Liver (tissue), 8 donors: ENCODE measurements at regions not wholly inside any gene's neighbourhood (a gene's known extent, or its start where the extent isn't known, plus 50 kb on each side); places are given as distances from the start of the nearest gene placed in this dataset.

Source experiments
- DNase-seq: peaks from one replicate; pipeline ENCODE4 v3.0.0-alpha.2; 2017; ENCODE audit warnings: low spot score
- H3K27ac ChIP-seq, 2 donors: one replicate each; pipeline ENCODE4 v1.7.0; 2013; ENCODE audit warnings: inconsistent platforms in 2 of 2, low read length in 2 of 2, control low read depth in 1 of 2, low read depth in 1 of 2, mild to moderate bottlenecking in 1 of 2
- H3K27me3 ChIP-seq, 4 donors: one replicate each; pipeline versions ENCODE4 v1.6.1 to v1.7.0; 2013; ENCODE audit warnings: low read length in 3 of 4, inconsistent platforms in 1 of 4, mild to moderate bottlenecking in 1 of 4, moderate library complexity in 1 of 4; ENCODE audit not compliant: control insufficient read depth in 4 of 4, insufficient read depth in 4 of 4
- H3K36me3 ChIP-seq, 4 donors: one replicate each; pipeline versions ENCODE4 v1.6.1 to v1.7.0; 2013; ENCODE audit warnings: low read length in 3 of 4, mild to moderate bottlenecking in 3 of 4, low read depth in 1 of 4, moderate library complexity in 1 of 4; ENCODE audit not compliant: control insufficient read depth in 4 of 4, insufficient read depth in 3 of 4
- H3K4me1 ChIP-seq, 4 donors: one replicate each; pipeline versions ENCODE4 v1.6.1 to v1.7.0; 2013; ENCODE audit warnings: low read length in 3 of 4, mild to moderate bottlenecking in 3 of 4, moderate library complexity in 1 of 4; ENCODE audit not compliant: control insufficient read depth in 4 of 4, insufficient read depth in 4 of 4
- H3K4me3 ChIP-seq, 3 donors: one replicate each; pipeline versions ENCODE4 v1.6.1 to v1.7.0; 2013; ENCODE audit warnings: low read length in 3 of 3, control low read depth in 1 of 3, low read depth in 1 of 3, mild to moderate bottlenecking in 1 of 3
- H3K9ac ChIP-seq, 2 donors: one replicate each; pipeline ENCODE4 v1.7.0; 2013; ENCODE audit warnings: low read length in 2 of 2, mild to moderate bottlenecking in 2 of 2, moderate library complexity in 2 of 2, control low read depth in 1 of 2, low read depth in 1 of 2
- H3K9me3 ChIP-seq, 4 donors: one replicate each; pipeline versions ENCODE4 v1.6.1 to v1.7.0; 2013; ENCODE audit warnings: low read length in 3 of 4; ENCODE audit not compliant: control insufficient read depth in 4 of 4
- EGR1 ChIP-seq, 2 donors: IDR thresholded peaks; 2 replicates each; pipeline ENCODE4 v1.6.1; 2016 to 2018; ENCODE audit warnings: antibody characterized with exemption in 2 of 2, low read depth in 2 of 2
- FOXA1 ChIP-seq: IDR thresholded peaks from 2 replicates; pipeline ENCODE4 v1.6.1; 2016; ENCODE audit warnings: antibody characterized with exemption
- FOXA2 ChIP-seq: IDR thresholded peaks from 2 replicates; pipeline ENCODE4 v1.6.1; 2016; ENCODE audit warnings: antibody characterized with exemption
- GABPA ChIP-seq, 2 donors: IDR thresholded peaks in 1 of 2; conservative IDR thresholded peaks in 1 of 2; 2 replicates each; pipeline ENCODE4 v1.6.1; 2016; ENCODE audit warnings: antibody characterized with exemption in 2 of 2, mild to moderate bottlenecking in 1 of 2, moderate library complexity in 1 of 2
- HNF4A ChIP-seq, 2 donors: conservative IDR thresholded peaks; 2 replicates each; pipeline ENCODE4 v1.6.1; 2016; ENCODE audit warnings: antibody characterized with exemption in 2 of 2, mild to moderate bottlenecking in 2 of 2
- HNF4G ChIP-seq: IDR thresholded peaks from 2 replicates; pipeline ENCODE4 v1.6.1; 2016; ENCODE audit warnings: antibody characterized with exemption
- JUND ChIP-seq, 2 donors: IDR thresholded peaks; 2 replicates each; pipeline ENCODE4 v1.6.1; 2016; ENCODE audit warnings: antibody characterized with exemption in 2 of 2
- NR2F2 ChIP-seq: IDR thresholded peaks from 2 replicates; pipeline ENCODE4 v1.6.1; 2016; ENCODE audit warnings: antibody characterized with exemption
- RAD21 ChIP-seq, 2 donors: IDR thresholded peaks; 2 replicates each; pipeline ENCODE4 v1.6.1; 2016; ENCODE audit warnings: antibody characterized with exemption in 2 of 2, mild to moderate bottlenecking in 2 of 2
- RXRA ChIP-seq, 2 donors: IDR thresholded peaks; 2 replicates each; pipeline ENCODE4 v1.6.1; 2017 to 2018; ENCODE audit warnings: antibody characterized with exemption in 2 of 2, mild to moderate bottlenecking in 1 of 2
- SP1 ChIP-seq: IDR thresholded peaks from 2 replicates; pipeline ENCODE4 v1.6.1; 2018; ENCODE audit warnings: antibody characterized with exemption, mild to moderate bottlenecking
- YY1 ChIP-seq: IDR thresholded peaks from 2 replicates; pipeline ENCODE4 v1.6.1; 2016; ENCODE audit warnings: antibody characterized with exemption, mild to moderate bottlenecking
- WGBS: extraction: QIAGEN DNeasy Blood & Tissue Kit; methylation state at CpG from one replicate; pipeline ENCODE4 v1.1.7; 2013; 5-methylcytosine and 5-hydroxymethylcytosine counted together
- TF ChIP-seq, protein P1 (sequence below): fragments of 150-350 bp; IDR thresholded peaks from 2 replicates; pipeline ENCODE4 v1.5.1; 2017; ENCODE audit warnings: improper control_type of control experiment, low read depth, low read length; ENCODE audit not compliant: missing input control
- TF ChIP-seq, protein P2 (sequence below): IDR thresholded peaks from 2 replicates; pipeline ENCODE4 v1.6.1; 2016; ENCODE audit warnings: antibody characterized with exemption
- TF ChIP-seq, protein P3 (sequence below): IDR thresholded peaks from 2 replicates; pipeline ENCODE4 v1.6.1; 2016; ENCODE audit warnings: antibody characterized with exemption
- donor health status: healthy.
- donor health status: healthy.
- donor health status: healthy.
- donor health status: healthy.
- donor health status: healthy.

DNA sequence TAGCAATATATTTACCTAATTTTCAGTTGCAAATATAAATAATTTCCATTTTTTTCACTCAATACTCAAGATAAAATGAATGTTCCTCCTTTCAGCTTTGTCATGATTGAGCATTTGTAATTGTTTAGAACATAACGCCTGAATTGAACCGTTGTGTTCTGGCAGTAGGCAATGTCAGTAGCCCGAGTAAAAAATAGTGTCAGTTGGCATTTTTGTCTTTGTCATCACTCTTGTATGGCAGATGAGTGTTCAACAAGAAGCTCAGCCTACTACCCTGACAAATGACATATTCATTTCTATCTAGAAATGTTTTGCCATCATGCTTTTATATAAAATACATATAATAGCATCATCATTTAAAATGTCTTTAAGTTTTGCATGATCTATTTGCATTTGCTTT is 691.4 kb upstream of the NCAM2 start:
- WGBS: 91% methylated on average over 3 of the region's 3 CpGs
- Histone ChIP-seq H3K27ac (no peak overlapping the region), H3K27me3 (no peaks in the 10 kb centered on the region), H3K9ac (no peak overlapping the region), H3K9me3 (no peaks in the 10 kb centered on the region), H3K4me3 (no peak overlapping the region), H3K36me3 (no peaks in the 10 kb centered on the region), H3K4me1 (no peaks in the 10 kb centered on the region)
- no peak for DNase-seq
- TF ChIP-seq RAD21 (IDR thresholded peaks at IDR 0.05) (no peak), HNF4A (conservative IDR thresholded peaks at IDR 0.05) (no peak), GABPA (IDR thresholded peaks at IDR 0.05 in 1 of 2, conservative IDR thresholded peaks at IDR 0.05 in 1 of 2) (no peak), FOXA2 (no peak), NR2F2 (no peak), HNF4G (no peak), YY1 (no peak), SP1 (no peak), EGR1 (IDR thresholded peaks at IDR 0.05; ENCODE audit: low read depth in 2 of 2) (no peak)
- TF ChIP-seq, protein P1, sequence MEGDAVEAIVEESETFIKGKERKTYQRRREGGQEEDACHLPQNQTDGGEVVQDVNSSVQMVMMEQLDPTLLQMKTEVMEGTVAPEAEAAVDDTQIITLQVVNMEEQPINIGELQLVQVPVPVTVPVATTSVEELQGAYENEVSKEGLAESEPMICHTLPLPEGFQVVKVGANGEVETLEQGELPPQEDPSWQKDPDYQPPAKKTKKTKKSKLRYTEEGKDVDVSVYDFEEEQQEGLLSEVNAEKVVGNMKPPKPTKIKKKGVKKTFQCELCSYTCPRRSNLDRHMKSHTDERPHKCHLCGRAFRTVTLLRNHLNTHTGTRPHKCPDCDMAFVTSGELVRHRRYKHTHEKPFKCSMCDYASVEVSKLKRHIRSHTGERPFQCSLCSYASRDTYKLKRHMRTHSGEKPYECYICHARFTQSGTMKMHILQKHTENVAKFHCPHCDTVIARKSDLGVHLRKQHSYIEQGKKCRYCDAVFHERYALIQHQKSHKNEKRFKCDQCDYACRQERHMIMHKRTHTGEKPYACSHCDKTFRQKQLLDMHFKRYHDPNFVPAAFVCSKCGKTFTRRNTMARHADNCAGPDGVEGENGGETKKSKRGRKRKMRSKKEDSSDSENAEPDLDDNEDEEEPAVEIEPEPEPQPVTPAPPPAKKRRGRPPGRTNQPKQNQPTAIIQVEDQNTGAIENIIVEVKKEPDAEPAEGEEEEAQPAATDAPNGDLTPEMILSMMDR: no peak
- TF ChIP-seq, protein P2, sequence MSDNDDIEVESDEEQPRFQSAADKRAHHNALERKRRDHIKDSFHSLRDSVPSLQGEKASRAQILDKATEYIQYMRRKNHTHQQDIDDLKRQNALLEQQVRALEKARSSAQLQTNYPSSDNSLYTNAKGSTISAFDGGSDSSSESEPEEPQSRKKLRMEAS: no peak
- TF ChIP-seq, protein P3, sequence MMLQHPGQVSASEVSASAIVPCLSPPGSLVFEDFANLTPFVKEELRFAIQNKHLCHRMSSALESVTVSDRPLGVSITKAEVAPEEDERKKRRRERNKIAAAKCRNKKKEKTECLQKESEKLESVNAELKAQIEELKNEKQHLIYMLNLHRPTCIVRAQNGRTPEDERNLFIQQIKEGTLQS: no peak

DNA sequence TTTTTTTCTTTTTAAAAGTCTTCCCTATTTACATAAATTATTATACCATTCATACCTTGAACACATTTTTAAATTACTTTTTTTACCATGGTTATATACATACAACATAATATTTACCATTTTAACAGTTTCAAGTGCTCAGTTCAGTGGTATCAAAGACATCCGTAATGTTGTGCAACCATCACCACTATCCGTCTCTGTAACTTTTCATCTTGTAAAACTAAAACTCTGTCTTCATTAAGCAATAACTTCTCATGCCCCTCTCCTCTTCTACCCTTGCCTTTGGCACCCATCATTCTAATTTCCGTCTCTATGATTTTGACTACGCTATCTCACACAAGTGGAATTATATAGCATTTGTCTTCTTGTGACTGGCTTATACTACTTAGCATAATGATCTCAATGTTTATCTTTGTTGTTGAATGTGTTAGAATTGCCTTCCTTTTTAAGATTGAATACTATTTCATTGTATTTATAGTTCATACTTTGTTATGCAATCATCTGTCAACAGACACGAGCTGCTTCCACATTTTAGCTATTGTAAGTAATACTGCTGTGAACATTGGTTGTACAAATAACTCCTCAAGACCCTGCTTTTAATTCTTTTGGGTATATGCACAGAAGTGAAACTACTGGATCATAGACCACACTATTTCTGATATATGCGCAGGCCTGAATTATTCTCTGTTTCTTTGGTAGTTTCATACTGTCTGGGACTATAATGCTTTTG is 689.5 kb upstream of the NCAM2 start:
- TF ChIP-seq, protein P3: no peak
- TF ChIP-seq GABPA (IDR thresholded peaks at IDR 0.05 in 1 of 2, conservative IDR thresholded peaks at IDR 0.05 in 1 of 2) (no peak), RXRA (IDR thresholded peaks at IDR 0.05) (no peak), RAD21 (IDR thresholded peaks at IDR 0.05) (no peak), FOXA1 (no peak)
- Histone ChIP-seq H3K9me3 (peaks cover 0 to under 1% (median 0%) of the 10 kb centered on the region in 4 donors), H3K4me3 (no peak overlapping the region), H3K27ac (no peak overlapping the region), H3K36me3 (no peaks in the 10 kb centered on the region), H3K4me1 (no peaks in the 10 kb centered on the region), H3K9ac (no peak overlapping the region), H3K27me3 (no peaks in the 10 kb centered on the region)
- no peak for DNase-seq
- 76% methylated on average over 6 of the region's 6 CpGs for WGBS

DNA sequence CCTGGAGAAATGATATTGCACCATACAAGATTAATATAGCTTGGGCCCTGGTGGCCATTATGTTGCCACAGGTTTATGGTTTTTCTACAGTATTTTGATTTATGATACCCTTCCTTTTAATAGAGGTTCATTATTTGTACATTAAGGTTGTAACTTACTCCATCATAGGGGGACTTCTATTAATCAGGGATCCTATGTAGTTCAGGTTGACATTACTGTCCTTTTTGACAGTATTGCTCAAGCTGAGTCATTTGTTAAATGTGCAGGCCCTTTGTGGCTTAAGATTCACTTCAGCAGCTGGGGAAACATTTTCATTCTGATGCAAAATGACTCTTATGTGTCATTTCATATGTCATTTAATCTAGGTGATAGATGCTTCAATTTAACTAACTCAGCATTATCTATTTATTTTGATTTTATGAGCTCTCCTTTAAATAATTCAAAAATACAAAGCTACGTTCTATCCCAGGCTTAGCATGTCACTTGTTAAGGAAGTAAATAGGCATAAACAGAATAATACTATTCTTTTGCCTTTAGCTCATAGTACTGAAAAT is 686.9 kb upstream of the NCAM2 start:
- Histone ChIP-seq H3K9me3 (peaks cover 0 to 2% (median 0%) of the 10 kb centered on the region in 4 donors), H3K27me3 (no peaks in the 10 kb centered on the region), H3K36me3 (no peaks in the 10 kb centered on the region), H3K4me1 (no peaks in the 10 kb centered on the region), H3K9ac (no peak overlapping the region), H3K27ac (no peak overlapping the region), H3K4me3 (no peak overlapping the region)
- TF ChIP-seq HNF4A (conservative IDR thresholded peaks at IDR 0.05): no peak
- TF ChIP-seq, protein P1: no peak
- TF ChIP-seq NR2F2: no peak
- TF ChIP-seq GABPA (IDR thresholded peaks at IDR 0.05 in 1 of 2, conservative IDR thresholded peaks at IDR 0.05 in 1 of 2): no peak
- TF ChIP-seq, protein P3: no peak
- no peak for TF ChIP-seq JUND (IDR thresholded peaks at IDR 0.05)
- no peak for TF ChIP-seq HNF4G
- WGBS: 69% methylated on average over 1 of the region's 1 CpG
- DNase-seq: no peak
